K562 (cell line): ENCODE measurements at regions not wholly inside any gene's neighbourhood (a gene's known extent, or its start where the extent isn't known, plus 50 kb on each side); places are given as distances from the start of the nearest gene placed in this dataset.

ENCODE experiments used
- ATAC-seq: fragments of 200-7000 bp; cut with Tn5 transposase; 3 replicates; pipeline ENCODE4 v1.9.1; 2020; ENCODE audit warnings: moderate library complexity
- BruUV-seq: library from RNA; stranded (reverse); fragments of 400-500 nt; replicated peaks from 2 replicates; lab custom pipeline; 2021; lab: Mats Ljungman, UMichigan
- CTCF ChIA-PET: fragments of 300-600 bp; formaldehyde crosslinking; extraction: SDS; loops from one replicate; lab custom pipeline; 2021; ENCODE audit warnings: low intra/inter-chr PET ratio; lab: Yijun Ruan, JAX
- POLR2A ChIA-PET: fragments of 300-600, 350-650 bp; sonication (Branson Sonifier 250); formaldehyde crosslinking; extraction: SDS; loops from one replicate; lab custom pipeline; 2021; ENCODE audit warnings: antibody characterized with exemption, inconsistent platforms; lab: Yijun Ruan, JAX
- DNase-seq, 4 experiments: peaks; one replicate each; pipeline versions ENCODE4 v3.0.0 to v3.0.0-alpha.2; 2011 to 2018; ENCODE audit warnings: low spot score in 3 of 4, mixed read lengths in 3 of 4; ENCODE audit errors: extremely low read depth in 1 of 4
- FAIRE-seq: peaks from 2 replicates; lab custom pipeline; 2011; peaks lifted over from hg19 to GRCh38; lab: Jason Lieb, UNC
- H2AFZ ChIP-seq: 2 replicates; pipeline ENCODE4 v1.6.0; 2011; ENCODE audit warnings: low read depth, low read length, control low read depth, inconsistent platforms
- H3K27ac ChIP-seq: fragments of 200-600 bp; 3 replicates; pipeline ENCODE4 v1.8.0; 2011; ENCODE audit warnings: low read depth, mild to moderate bottlenecking, control low read depth, inconsistent platforms, low read length, moderate library complexity, mixed read lengths; ENCODE audit errors: extremely low read depth
- H3K27me3 ChIP-seq, 2 experiments: fragments of 300-600 bp in 1 of 2; 2 replicates in 1 of 2; 3 replicates in 1 of 2; pipeline versions ENCODE4 v1.6.0 to v1.8.0; 2011; ENCODE audit warnings: inconsistent platforms in 2 of 2, low read length in 2 of 2, mild to moderate bottlenecking in 1 of 2, mixed read lengths in 1 of 2, moderate library complexity in 1 of 2; ENCODE audit not compliant: control insufficient read depth in 2 of 2, insufficient read depth in 2 of 2
- H3K36me3 ChIP-seq: fragments of 300-600 bp; 3 replicates; pipeline ENCODE4 v1.8.0; 2011; ENCODE audit warnings: mild to moderate bottlenecking, low read length, inconsistent platforms; ENCODE audit not compliant: control insufficient read depth, insufficient read depth
- H3K4me1 ChIP-seq, 2 experiments: fragments of 200-600 bp in 1 of 2; replicated peaks in 1 of 2; 2 replicates in 1 of 2; 3 replicates in 1 of 2; pipeline versions ENCODE4 v1.5.1 to v1.8.0; 2011; ENCODE audit warnings: inconsistent platforms in 2 of 2, low read length in 2 of 2, mild to moderate bottlenecking in 1 of 2, mixed read lengths in 1 of 2, moderate library complexity in 1 of 2; ENCODE audit not compliant: control insufficient read depth in 2 of 2, insufficient read depth in 2 of 2
- H3K4me2 ChIP-seq: 2 replicates; pipeline ENCODE4 v1.6.1; 2011; ENCODE audit warnings: low read length, control low read depth, inconsistent platforms, mixed read lengths; ENCODE audit not compliant: insufficient read depth
- H3K4me3 ChIP-seq: fragments of 200-600 bp; sonication (generic), shearing (Covaris generic); 2 replicates; pipeline ENCODE4 v1.5.1; 2016; ENCODE audit warnings: control low read depth, inconsistent platforms
- H3K79me2 ChIP-seq: fragments of 200-600 bp; 3 replicates; pipeline ENCODE4 v1.8.0; 2011; ENCODE audit warnings: low read length, inconsistent platforms; ENCODE audit not compliant: control insufficient read depth, insufficient read depth
- H3K9ac ChIP-seq, 2 experiments: 2 replicates each; pipeline versions ENCODE4 v1.6.0 to v1.6.1; 2011; ENCODE audit warnings: low read depth in 2 of 2, low read length in 2 of 2, control low read depth in 1 of 2, inconsistent platforms in 1 of 2, mild to moderate bottlenecking in 1 of 2, mixed read lengths in 1 of 2; ENCODE audit not compliant: insufficient read depth in 1 of 2
- H3K9me1 ChIP-seq: one replicate; pipeline ENCODE4 v1.6.0; 2011; ENCODE audit warnings: inconsistent platforms, mild to moderate bottlenecking, low read length, moderate library complexity; ENCODE audit not compliant: control insufficient read depth, insufficient read depth
- H3K9me3 ChIP-seq: replicated peaks from 2 replicates; pipeline ENCODE4 v1.5.1; 2011; ENCODE audit warnings: low read depth, low read length, inconsistent platforms; ENCODE audit not compliant: control insufficient read depth, insufficient read depth
- H4K20me1 ChIP-seq: replicated peaks from 2 replicates; pipeline ENCODE4 v1.6.1; 2011; ENCODE audit warnings: low read length, inconsistent platforms, mixed read lengths; ENCODE audit not compliant: control insufficient read depth, insufficient read depth
- ATF6 ChIP-seq: sonication (generic); formaldehyde crosslinking; IDR thresholded peaks from 2 replicates; pipeline ENCODE4 v1.4.0; 2020; ENCODE audit warnings: mild to moderate bottlenecking, missing genetic modification reagents
- DMBX1 ChIP-seq: fragments of 250-450 bp; sonication (Bioruptor Pico); IDR thresholded peaks from 2 replicates; pipeline ENCODE4 v1.8.0; 2022; ENCODE audit warnings: inconsistent platforms, mild to moderate bottlenecking, moderate library complexity, borderline replicate concordance
- E2F6 ChIP-seq, 2 experiments: IDR thresholded peaks; 2 replicates each; pipeline ENCODE4 v1.6.1; 2011; ENCODE audit warnings: borderline replicate concordance in 1 of 2, control low read depth in 1 of 2, low read depth in 1 of 2, low read length in 1 of 2, mild to moderate bottlenecking in 1 of 2, mixed read lengths in 1 of 2, moderate library complexity in 1 of 2; ENCODE audit not compliant: insufficient read depth in 1 of 2, insufficient read length in 1 of 2, poor library complexity in 1 of 2, severe bottlenecking in 1 of 2; ENCODE audit errors: extremely low read depth in 1 of 2
- ELF2 ChIP-seq: fragments of 250-450 bp; sonication (Bioruptor Pico); IDR thresholded peaks from 2 replicates; pipeline ENCODE4 v1.5.0; 2021; ENCODE audit warnings: mild to moderate bottlenecking
- HMG20A ChIP-seq: fragments of 450-650 bp; formaldehyde crosslinking; conservative IDR thresholded peaks from 2 replicates; pipeline ENCODE4 v1.4.0; 2020; ENCODE audit warnings: mild to moderate bottlenecking, mixed read lengths
- KLF6 ChIP-seq: fragments of 250-450 bp; sonication (Bioruptor Pico); IDR thresholded peaks from 2 replicates; pipeline ENCODE4 v1.4.0; 2020; ENCODE audit warnings: mild to moderate bottlenecking, moderate library complexity, borderline replicate concordance
- MAFK ChIP-seq: IDR thresholded peaks from 2 replicates; pipeline ENCODE4 v1.6.1; 2011; ENCODE audit warnings: low read length, improper control_type of control experiment
- MAX ChIP-seq: sonication (generic); formaldehyde crosslinking; IDR thresholded peaks from 2 replicates; pipeline ENCODE4 v1.9.0; 2022; ENCODE audit warnings: mild to moderate bottlenecking, missing genetic modification reagents
- NFATC3 ChIP-seq: fragments of 450-650 bp; IDR thresholded peaks from 2 replicates; pipeline ENCODE4 v1.6.1; 2017; ENCODE audit warnings: mild to moderate bottlenecking
- PHF8 ChIP-seq: fragments of 200-600 bp; sonication (generic); IDR thresholded peaks from 2 replicates; pipeline ENCODE4 v1.6.1; 2012; ENCODE audit warnings: mixed run types, mild to moderate bottlenecking, inconsistent platforms, low read length, moderate library complexity, borderline replicate concordance
- PYGO2 ChIP-seq: fragments of 450-650 bp; IDR thresholded peaks from 2 replicates; pipeline ENCODE4 v1.6.1; 2016; ENCODE audit warnings: mild to moderate bottlenecking, missing genetic modification characterization, moderate library complexity, missing compliant biosample characterization
- RCOR1 ChIP-seq, 2 experiments: IDR thresholded peaks; 2 replicates each; pipeline ENCODE4 v1.6.1; 2012; ENCODE audit warnings: low read depth in 2 of 2, low read length in 2 of 2, borderline replicate concordance in 1 of 2, improper control_type of control experiment in 1 of 2
- SETDB1 ChIP-seq: IDR thresholded peaks from one replicate; pipeline ENCODE4 v1.6.1; 2012; ENCODE audit warnings: low read length, control low read depth, inconsistent platforms
- SLC30A9 ChIP-seq: fragments of 250-450 bp; sonication (Bioruptor Pico); IDR thresholded peaks from 2 replicates; pipeline ENCODE4 v1.8.0; 2022; ENCODE audit warnings: mild to moderate bottlenecking, moderate library complexity
- USF1 ChIP-seq: sonication (generic); formaldehyde crosslinking; IDR thresholded peaks from 2 replicates; pipeline ENCODE4 v1.9.0; 2022; ENCODE audit warnings: mild to moderate bottlenecking, missing genetic modification reagents
- ZBED1 ChIP-seq: IDR thresholded peaks from 2 replicates; pipeline ENCODE4 v1.6.1; 2014
- ZBTB17 ChIP-seq: fragments of 450-650 bp; formaldehyde crosslinking; IDR thresholded peaks from 2 replicates; pipeline ENCODE4 v1.4.0; 2020; ENCODE audit warnings: mild to moderate bottlenecking
- ZKSCAN3 ChIP-seq: fragments of 250-450 bp; sonication (Bioruptor Pico); IDR thresholded peaks from 2 replicates; pipeline ENCODE4 v1.4.0; 2020
- ZNF57 ChIP-seq: fragments of 450-650 bp; formaldehyde crosslinking; IDR thresholded peaks from 2 replicates; pipeline ENCODE4 v1.4.0; 2020; ENCODE audit warnings: mild to moderate bottlenecking, moderate library complexity
- WGBS: fragments of 100-300 bp; shearing (Covaris generic); methylation state at CpG from one replicate; pipeline ENCODE4 v1.1.6; 2016; ENCODE audit warnings: low coverage, mixed read lengths; ENCODE audit not compliant: insufficient coverage; ENCODE audit errors: missing lambda C conversion rate; 5-methylcytosine and 5-hydroxymethylcytosine counted together
- in situ Hi-C: fragments of 300-500 bp; cut with MboI; formaldehyde crosslinking; loops from 4 replicates; pipeline ENCODE4 v1.15.0; 2018; ENCODE audit warnings: inconsistent platforms, mixed read lengths
- intact Hi-C: fragments of 100-400 bp; cut with micrococcal nuclease; formaldehyde crosslinking; loops from 2 replicates; pipeline ENCODE4 v1.14.2; 2022

- POLR2A ChIA-PET: interaction anchor here (1.2 kb wide), 1 partner anchor 14 kb away, joined by 3 read pairs; no protein-coding TSS in a partner anchor
- DNase-seq: no peak
- no peak for ATAC-seq
- Histone ChIP-seq H3K4me3 (no peak overlapping the region), H3K9me1 (no peaks in the 10 kb centered on the region), H3K79me2 (no peaks in the 10 kb centered on the region), H3K9me3 (peaks cover 6% of the 10 kb centered on the region), H3K27me3 (no peaks in the 10 kb centered on the region), H3K9ac (no peak overlapping the region), H3K4me2 (no peak overlapping the region), H3K36me3 (no peaks in the 10 kb centered on the region), H2AFZ (no peak overlapping the region; the same call in 1 of the 2 replicates), H4K20me1 (no peaks in the 10 kb centered on the region), H3K27ac (0 out of 3 replicates have a peak overlapping the region, but pooled peaks have one; percentile 27), H3K4me1 (peaks cover 0 to 6% of the 10 kb centered on the region in 2 experiments; a peak in 2 of 5 replicates)
- intact Hi-C loops (loop anchor here (1.0 kb wide), 2 partner anchors 13 to 108 kb away; no protein-coding TSS in a partner anchor), in situ Hi-C loops (no loop called here)
- BruUV-seq: no TSS peak
- 8% methylated on average over 1 of the region's 1 CpG for WGBS
- CTCF ChIA-PET: no interaction called here
- no peak for FAIRE-seq
- 0 out of 2 replicates have a peak, but pooled peaks have one; percentile 42 for TF ChIP-seq PYGO2 (tag)
- no peak for TF ChIP-seq SETDB1
- no peak for TF ChIP-seq ELF2 (CRISPR knock-in tag)
- TF ChIP-seq ZBED1: no peak
- no peak for TF ChIP-seq PHF8
- peak; percentile 7; the same call in 1 of the 2 replicates for TF ChIP-seq DMBX1 (CRISPR knock-in tag)
- TF ChIP-seq MAX (CRISPR knock-in tag): no peak
- no peak for TF ChIP-seq ZNF57
- TF ChIP-seq HMG20A (CRISPR knock-in tag): no peak
- TF ChIP-seq RCOR1 (IDR thresholded peaks at IDR 0.05; ENCODE audit: borderline replicate concordance in 1 of 2, low read depth in 2 of 2, low read length in 2 of 2): no peak
- no peak for TF ChIP-seq ZKSCAN3 (CRISPR knock-in tag)
- 0 out of 2 replicates have a peak, but pooled peaks have one; percentile 8 for TF ChIP-seq ZBTB17 (CRISPR knock-in tag)
- 0 out of 2 replicates have a peak, but pooled peaks have one; percentile 14 for TF ChIP-seq KLF6 (CRISPR knock-in tag)
- TF ChIP-seq NFATC3: no peak
- TF ChIP-seq USF1 (CRISPR knock-in tag): no peak
- no peak for TF ChIP-seq E2F6 (IDR thresholded peaks at IDR 0.05; ENCODE audit: borderline replicate concordance in 1 of 2, extremely low read depth in 1 of 2, insufficient read depth in 1 of 2, insufficient read length in 1 of 2, low read depth in 1 of 2, low read length in 1 of 2, poor library complexity in 1 of 2, severe bottlenecking in 1 of 2)
- TF ChIP-seq SLC30A9 (CRISPR knock-in tag): no peak
- no peak for TF ChIP-seq ATF6 (CRISPR knock-in tag)
- no peak for TF ChIP-seq MAFK
Observed at GRCh38 chr7:138243836-138244235, 167.6 kb downstream of the AKR1D1 start.
